ENCODE measurements at regions not wholly inside any gene's neighbourhood (a gene's known extent, or its start where the extent isn't known, plus 50 kb on each side); places are given as distances from the start of the nearest gene placed in this dataset.
"Not testable (repeated sequence)": the region's sequence is repeated elsewhere in the genome, so short reads cannot be mapped to it uniquely, and the experiment has no call there.

GRCh38 chr2:34143149-34143548 lies 544.0 kb upstream of the FAM98A start:
- DNase-seq = no peak

GRCh38 chr2:34142531-34143008 lies 543.5 kb upstream of the FAM98A start:
- not testable (repeated sequence) for DNase-seq

GRCh38 chr2:34133065-34133464 lies 534.0 kb upstream of the FAM98A start:
- not testable (repeated sequence) for DNase-seq

GRCh38 chr2:34126279-34126678 lies 527.2 kb upstream of the FAM98A start:
- DNase-seq = no peak

GRCh38 chr2:34123996-34124785 lies 525.1 kb upstream of the FAM98A start:
- no peak for DNase-seq

GRCh38 chr2:34121076-34121475 lies 522.0 kb upstream of the FAM98A start:
- DNase-seq = no peak

- DNase-seq = no peak
Measured at GRCh38 chr2:34115076-34115475, 516.0 kb upstream of the FAM98A start.

- no peak for DNase-seq
Measured at GRCh38 chr2:34112161-34112560, 513.1 kb upstream of the FAM98A start.

- no peak for DNase-seq
Measured at GRCh38 chr2:34110392-34110791, 511.3 kb upstream of the FAM98A start.

GRCh38 chr2:34107811-34108210 lies 508.7 kb upstream of the FAM98A start:
- DNase-seq = no peak

- no peak for DNase-seq
Measured at GRCh38 chr2:34105006-34105767, 506.1 kb upstream of the FAM98A start.

- DNase-seq = no peak
Measured at GRCh38 chr2:34104601-34105000, 505.5 kb upstream of the FAM98A start.

- no peak for DNase-seq
Measured at GRCh38 chr2:34103437-34103836, 504.3 kb upstream of the FAM98A start.

GRCh38 chr2:34102339-34102738 lies 503.2 kb upstream of the FAM98A start:
- DNase-seq = no peak

GRCh38 chr2:34099377-34099776 lies 500.3 kb upstream of the FAM98A start:
- no peak for DNase-seq

- no peak for DNase-seq
Measured at GRCh38 chr2:34098256-34098655, 499.2 kb upstream of the FAM98A start.

- DNase-seq = peak; percentile 26
Measured at GRCh38 chr2:34096562-34097171, 497.6 kb upstream of the FAM98A start.

GRCh38 chr2:34093790-34094189 lies 494.7 kb upstream of the FAM98A start:
- no peak for DNase-seq

- no peak for DNase-seq
Measured at GRCh38 chr2:34070196-34070595, 471.1 kb upstream of the FAM98A start.

GRCh38 chr2:34069604-34070003 lies 470.5 kb upstream of the FAM98A start:
- no peak for DNase-seq

- DNase-seq = no peak
Measured at GRCh38 chr2:34050413-34050812, 451.3 kb upstream of the FAM98A start.

GRCh38 chr2:34045101-34045655 lies 446.1 kb upstream of the FAM98A start:
- no peak for DNase-seq

- DNase-seq = no peak
Measured at GRCh38 chr2:34037886-34038285, 438.8 kb upstream of the FAM98A start.

Measured in T-helper 9 cell (primary cell).